Pancreas (tissue), 10 donors: ENCODE measurements at regions not wholly inside any gene's neighbourhood (a gene's known extent, or its start where the extent isn't known, plus 50 kb on each side); places are given as distances from the start of the nearest gene placed in this dataset.

Experiments used
- ATAC-seq, 4 donors: fragments of 200-7000 bp; cut with Tn5 transposase; one replicate each; pipeline versions ENCODE4 v1.8.0 to v1.9.1; 2020; ENCODE audit warnings: mild to moderate bottlenecking in 4 of 4, moderate library complexity in 4 of 4
- DNase-seq, 6 donors: peaks; one replicate each; pipeline ENCODE4 v3.0.0-alpha.2; 2020
- FAIRE-seq: peaks from 2 replicates; lab custom pipeline; 2012; peaks lifted over from hg19 to GRCh38; lab: Jason Lieb, UNC
- H3K27ac ChIP-seq, 4 donors: fragments of 200-600 bp; sonication (generic); 1 replicate in 3 of 4; 2 replicates in 1 of 4; pipeline versions ENCODE4 v1.5.0 to v1.8.0; 2020
- H3K27me3 ChIP-seq, 4 donors: fragments of 200-600 bp; one replicate each; pipeline ENCODE4 v1.8.0; 2021
- H3K36me3 ChIP-seq, 3 donors: fragments of 200-600 bp; sonication (generic) in 1 of 3; one replicate each; pipeline versions ENCODE4 v1.5.0 to v1.8.0; 2020 to 2021
- H3K4me1 ChIP-seq, 3 donors: fragments of 200-600 bp; one replicate each; pipeline ENCODE4 v1.8.0; 2021
- H3K4me3 ChIP-seq, 4 donors: fragments of 200-600 bp; sonication (generic) in 2 of 4; one replicate each; pipeline versions ENCODE4 v1.5.0 to v1.8.0; 2020 to 2021
- H3K9me3 ChIP-seq, 4 donors: fragments of 200-600 bp; one replicate each; pipeline ENCODE4 v1.8.0; 2021
- WGBS, 2 donors: extraction: QIAGEN DNeasy Blood & Tissue Kit; methylation state at CpG; one replicate each; pipeline ENCODE4 v1.1.7; 2013; 5-methylcytosine and 5-hydroxymethylcytosine counted together
- intact Hi-C, 3 donors: fragments of 100-400 bp; cut with DNase I; formaldehyde crosslinking; loops; one replicate each; pipeline versions ENCODE4 v1.11.1 to v1.14.2; 2022
- TF ChIP-seq, protein P1 (sequence below), 4 donors: fragments of 200-600 bp; sonication (generic) in 3 of 4; IDR thresholded peaks; one replicate each; pipeline versions ENCODE4 v1.5.0 to v1.8.0; 2021; ENCODE audit warnings: antibody characterized with exemption in 4 of 4
- donor health status: healthy with polysubstance abuse.
- donor health status: DM: no; HTN: no; CAD: no; lungs with moderate emphysema.
- donor health status: DM: no; HTN: no; CAD: no.
- donor health status: control.
- donor health status: control.
- donor health status: Bipolar disorder and iron deficiency.
- donor health status: DM: yes; HTN: yes; CAD: no.
- donor health status: DM: no; HTN: no; CAD: no.
- donor health status: DM: no; HTN: no; CAD: no.
- donor health status: DM: yes; HTN: yes; CAD: no.

DNA sequence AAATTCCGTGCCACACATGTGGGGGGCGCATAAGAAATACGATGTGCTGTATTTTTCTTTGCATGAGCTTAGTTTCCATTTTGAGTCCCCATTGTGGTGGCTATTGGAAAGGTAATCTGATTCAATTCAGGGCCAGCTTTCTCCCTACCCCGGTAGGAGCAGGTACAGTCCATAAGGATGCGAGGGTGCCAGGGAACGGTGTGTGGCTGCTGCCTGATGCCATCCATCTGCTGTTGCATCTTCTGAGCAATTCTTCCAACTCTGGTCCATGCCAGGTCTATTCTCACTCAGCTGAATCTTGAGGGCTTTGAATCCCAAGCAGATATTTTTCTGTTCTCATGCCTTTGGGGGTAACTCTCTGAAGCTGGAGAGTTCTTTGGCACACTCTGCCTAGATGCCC lies 392.7 kb downstream of the AGTPBP1 start:
- ATAC-seq (no peak), DNase-seq (no peak), FAIRE-seq (no peak)
- H3K4me1 ChIP-seq = no peaks in the 10 kb centered on the region
- H3K27ac ChIP-seq = no peak overlapping the region
- no peak overlapping the region for H3K4me3 ChIP-seq
- intact Hi-C loops = no loop called here
- 88 to 93% methylated on average over 6 of the region's 6 CpGs for WGBS, 2 donors
- no peaks in the 10 kb centered on the region for H3K9me3 ChIP-seq
- H3K36me3 ChIP-seq = no peaks in the 10 kb centered on the region
- TF ChIP-seq, protein P1, sequence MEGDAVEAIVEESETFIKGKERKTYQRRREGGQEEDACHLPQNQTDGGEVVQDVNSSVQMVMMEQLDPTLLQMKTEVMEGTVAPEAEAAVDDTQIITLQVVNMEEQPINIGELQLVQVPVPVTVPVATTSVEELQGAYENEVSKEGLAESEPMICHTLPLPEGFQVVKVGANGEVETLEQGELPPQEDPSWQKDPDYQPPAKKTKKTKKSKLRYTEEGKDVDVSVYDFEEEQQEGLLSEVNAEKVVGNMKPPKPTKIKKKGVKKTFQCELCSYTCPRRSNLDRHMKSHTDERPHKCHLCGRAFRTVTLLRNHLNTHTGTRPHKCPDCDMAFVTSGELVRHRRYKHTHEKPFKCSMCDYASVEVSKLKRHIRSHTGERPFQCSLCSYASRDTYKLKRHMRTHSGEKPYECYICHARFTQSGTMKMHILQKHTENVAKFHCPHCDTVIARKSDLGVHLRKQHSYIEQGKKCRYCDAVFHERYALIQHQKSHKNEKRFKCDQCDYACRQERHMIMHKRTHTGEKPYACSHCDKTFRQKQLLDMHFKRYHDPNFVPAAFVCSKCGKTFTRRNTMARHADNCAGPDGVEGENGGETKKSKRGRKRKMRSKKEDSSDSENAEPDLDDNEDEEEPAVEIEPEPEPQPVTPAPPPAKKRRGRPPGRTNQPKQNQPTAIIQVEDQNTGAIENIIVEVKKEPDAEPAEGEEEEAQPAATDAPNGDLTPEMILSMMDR (IDR thresholded peaks at IDR 0.05) = no peak
- H3K27me3 ChIP-seq = no peaks in the 10 kb centered on the region

- H3K4me1 ChIP-seq = no peaks in the 10 kb centered on the region
- DNase-seq (no peak), ATAC-seq (no peak), FAIRE-seq (no peak)
- H3K27me3 ChIP-seq = no peaks in the 10 kb centered on the region
- no peaks in the 10 kb centered on the region for H3K36me3 ChIP-seq
- intact Hi-C loops = no loop called here
- H3K27ac ChIP-seq = no peak overlapping the region
- 73 to 89% methylated on average over 6 of the region's 6 CpGs for WGBS, 2 donors
- no peaks in the 10 kb centered on the region for H3K9me3 ChIP-seq
- TF ChIP-seq, protein P1 (IDR thresholded peaks at IDR 0.05) = no peak
- no peak overlapping the region for H3K4me3 ChIP-seq
Observed at GRCh38 chr9:85347541-85347940, 394.2 kb downstream of the AGTPBP1 start.

DNA sequence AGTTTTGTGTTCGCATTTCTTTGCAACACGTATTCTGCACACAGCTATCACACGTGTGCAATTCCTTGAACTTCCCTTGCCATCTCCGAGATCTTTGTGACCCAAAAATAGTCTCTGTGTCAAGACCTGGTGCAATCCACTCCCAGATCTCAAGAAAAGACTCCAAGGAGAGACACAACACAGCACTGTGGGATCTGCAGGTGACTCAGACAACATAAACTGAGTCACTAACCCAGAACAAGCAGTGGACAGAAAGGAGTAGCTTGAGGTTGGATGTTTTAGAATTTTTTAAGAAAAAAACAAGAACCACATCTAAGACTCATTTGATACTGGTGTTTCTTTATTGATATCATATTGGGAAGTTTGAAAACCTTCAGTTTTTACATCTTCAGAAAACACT lies 396.9 kb downstream of the AGTPBP1 start:
- H3K27ac ChIP-seq = no peak overlapping the region
- no peaks in the 10 kb centered on the region for H3K27me3 ChIP-seq
- no peaks in the 10 kb centered on the region for H3K36me3 ChIP-seq
- intact Hi-C loops = no loop called here
- ATAC-seq (no peak), DNase-seq (no peak), FAIRE-seq (no peak)
- WGBS, 2 donors = 75 to 89% methylated on average over 4 of the region's 4 CpGs
- no peak overlapping the region for H3K4me3 ChIP-seq
- no peaks in the 10 kb centered on the region for H3K4me1 ChIP-seq
- TF ChIP-seq, protein P1 (IDR thresholded peaks at IDR 0.05) = no peak
- H3K9me3 ChIP-seq = no peaks in the 10 kb centered on the region

DNA sequence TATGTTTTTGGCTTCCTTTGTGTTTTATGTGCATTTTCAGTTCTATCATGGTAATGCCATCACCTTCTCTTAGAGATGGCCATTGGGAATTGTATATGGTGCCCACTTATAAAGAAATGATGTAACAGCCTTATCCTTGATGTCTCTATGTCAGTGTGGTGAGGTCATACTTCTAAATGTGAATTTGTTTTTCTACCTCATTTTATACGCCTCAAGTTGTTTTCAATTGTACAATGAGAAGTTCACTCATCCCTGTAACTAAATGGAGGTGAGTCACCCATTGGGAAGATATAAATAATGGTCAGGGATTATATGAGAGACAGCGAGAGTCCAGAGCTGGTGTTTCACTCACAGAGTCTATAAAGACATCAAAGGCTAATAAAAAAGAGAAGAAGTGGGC lies 402.4 kb downstream of the AGTPBP1 start:
- Histone ChIP-seq H3K4me3 (no peak overlapping the region), H3K27me3 (no peaks in the 10 kb centered on the region), H3K4me1 (no peaks in the 10 kb centered on the region), H3K27ac (no peak overlapping the region), H3K36me3 (no peaks in the 10 kb centered on the region), H3K9me3 (no peaks in the 10 kb centered on the region)
- TF ChIP-seq, protein P1 (IDR thresholded peaks at IDR 0.05) = no peak
- WGBS, 2 donors = 44 to 50% methylated on average over 2 of the region's 2 CpGs
- ATAC-seq = no peak
- DNase-seq = no peak
- FAIRE-seq = no peak
- intact Hi-C loops = no loop called here

DNA sequence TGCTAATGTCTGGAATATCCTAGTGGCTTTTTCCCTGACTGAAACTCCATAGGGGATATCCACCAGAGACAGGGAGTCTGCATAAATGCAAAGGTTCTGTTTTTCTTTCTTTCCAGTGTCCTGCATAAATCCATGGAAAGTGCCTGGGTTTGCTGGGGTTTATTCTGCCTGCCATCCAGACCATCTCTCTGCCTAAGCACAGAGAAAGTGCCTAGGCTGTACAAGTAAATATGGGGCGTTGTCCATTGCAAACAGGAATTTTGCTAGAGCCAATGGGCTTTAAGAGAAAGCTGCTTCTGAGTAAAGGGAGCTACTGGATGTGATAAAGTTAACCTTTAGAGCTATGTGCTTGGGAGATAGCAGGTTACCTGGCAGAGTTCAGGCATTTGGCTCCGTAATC lies 407.5 kb downstream of the AGTPBP1 start:
- Histone ChIP-seq H3K36me3 (no peaks in the 10 kb centered on the region), H3K27me3 (no peaks in the 10 kb centered on the region), H3K9me3 (no peaks in the 10 kb centered on the region), H3K4me3 (no peak overlapping the region), H3K27ac (no peak overlapping the region), H3K4me1 (no peaks in the 10 kb centered on the region)
- intact Hi-C loops = no loop called here
- TF ChIP-seq, protein P1 (IDR thresholded peaks at IDR 0.05) = no peak
- FAIRE-seq (no peak), DNase-seq (no peak), ATAC-seq (no peak)
- WGBS, 2 donors = 18 to 29% methylated on average over 2 of the region's 2 CpGs
